CD1c-positive myeloid dendritic cell (primary cell): ENCODE measurements at regions not wholly inside any gene's neighbourhood (a gene's known extent, or its start where the extent isn't known, plus 50 kb on each side); places are given as distances from the start of the nearest gene placed in this dataset.
A peak's percentile ranks its signal among the peaks of the same experiment; 100 is the strongest.

Experiments
- DNase-seq: peaks from one replicate; pipeline ENCODE4 v3.0.0-alpha.2; 2016; ENCODE audit errors: extremely low spot score

- DNase-seq = no peak
Observed at GRCh38 chr2:60294901-60295635, 258.4 kb downstream of the BCL11A start.

GRCh38 chr2:60292242-60292641, 261.2 kb downstream of the BCL11A start:
- DNase-seq = no peak

- DNase-seq = no peak
Observed at GRCh38 chr2:60290509-60290908, 262.9 kb downstream of the BCL11A start.

DNA sequence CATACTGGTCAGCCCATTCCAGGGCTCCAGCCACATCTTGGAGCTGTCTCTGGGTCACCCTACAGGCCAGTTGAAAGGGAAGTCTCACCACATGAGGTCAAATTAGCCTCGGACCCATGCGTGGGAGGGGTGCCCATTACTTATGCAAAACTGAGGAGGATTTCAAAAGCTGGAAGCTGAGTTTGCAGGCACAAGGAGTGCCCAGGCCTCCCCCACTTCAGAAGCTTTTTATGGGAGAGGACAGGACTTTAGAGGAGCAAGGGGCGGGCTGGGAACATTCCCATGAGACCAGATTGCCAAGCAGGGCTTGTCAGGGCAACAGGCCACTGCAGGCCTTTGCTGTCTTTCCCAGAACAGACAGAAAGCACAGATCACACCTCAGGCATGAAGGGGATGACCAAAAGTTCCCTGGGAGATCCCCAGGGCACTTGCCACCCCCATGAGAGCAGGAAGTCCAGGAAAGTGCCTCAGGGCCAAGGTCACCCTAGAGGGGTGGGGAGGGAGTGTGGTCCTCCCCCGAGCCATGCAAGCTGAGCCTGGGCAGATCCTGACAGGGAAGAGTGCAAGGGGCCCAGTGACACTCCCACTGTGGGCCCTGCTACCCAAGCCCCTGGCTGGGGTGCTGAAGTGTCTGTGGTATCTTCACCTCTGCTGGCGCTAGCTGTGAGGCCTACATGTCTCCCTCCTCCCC, 267.7 kb downstream of the BCL11A start:
- DNase-seq = no peak

DNA sequence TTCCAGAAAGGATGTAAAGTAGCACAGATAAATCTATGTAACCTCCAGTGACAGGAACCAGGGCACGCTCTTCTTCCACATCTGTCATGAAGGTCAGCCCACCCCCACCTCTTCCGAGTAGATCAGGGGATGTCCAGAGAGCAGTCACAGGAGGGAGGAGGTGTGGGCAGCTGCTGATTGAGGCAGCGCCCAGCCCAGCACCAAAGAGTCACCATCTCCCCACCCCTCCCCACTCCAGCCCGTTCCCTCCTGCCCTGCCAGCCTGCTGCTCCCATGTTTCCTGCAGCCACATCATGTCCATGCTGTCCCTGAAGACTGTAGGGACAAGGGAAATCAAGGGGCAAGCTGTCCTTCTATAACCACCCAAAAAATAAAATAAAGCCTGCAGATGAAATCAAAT, 269.8 kb downstream of the BCL11A start:
- no peak for DNase-seq

- DNase-seq = no peak
Observed at GRCh38 chr2:60282886-60283285, 270.6 kb downstream of the BCL11A start.

DNA sequence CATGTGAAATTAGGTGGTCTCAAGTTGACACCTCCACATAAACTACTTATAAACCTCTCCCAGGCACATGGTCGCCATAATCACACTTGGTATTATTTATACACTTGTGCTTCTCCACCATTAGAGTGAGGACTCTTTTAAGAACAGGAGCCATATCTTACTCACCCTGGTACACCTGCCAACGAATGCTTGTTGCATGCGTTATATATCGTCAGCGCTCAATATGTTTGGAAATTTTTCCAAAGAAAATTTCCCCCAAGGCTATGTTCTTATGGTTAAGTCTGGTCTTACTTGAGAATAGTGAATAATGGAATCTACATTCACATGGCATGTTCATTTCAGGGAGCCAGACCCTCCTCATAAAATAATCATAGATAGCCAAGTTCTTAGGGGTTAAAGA, 271.7 kb downstream of the BCL11A start:
- DNase-seq = no peak

DNA sequence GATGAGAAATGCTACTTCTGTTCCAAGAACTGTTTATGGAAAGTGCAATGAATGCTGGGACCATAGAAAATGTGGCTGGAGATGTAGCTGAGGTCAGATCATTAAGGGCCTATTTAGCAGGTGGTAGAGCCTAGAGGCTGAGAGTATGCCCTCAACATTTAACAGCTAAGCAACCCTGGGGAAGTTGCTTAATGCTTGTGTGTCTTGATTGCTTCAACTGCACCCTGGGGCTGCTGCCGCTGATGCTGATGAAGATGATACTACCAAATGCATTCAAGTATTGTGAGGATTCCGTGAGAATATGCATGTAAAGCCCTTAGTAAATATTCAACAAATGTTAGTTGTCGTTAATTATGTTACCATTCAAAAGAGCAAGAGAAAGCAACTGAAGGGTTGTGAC, 273.2 kb downstream of the BCL11A start:
- DNase-seq = no peak

- no peak for DNase-seq
Observed at GRCh38 chr2:60278906-60279305, 274.5 kb downstream of the BCL11A start.

DNA sequence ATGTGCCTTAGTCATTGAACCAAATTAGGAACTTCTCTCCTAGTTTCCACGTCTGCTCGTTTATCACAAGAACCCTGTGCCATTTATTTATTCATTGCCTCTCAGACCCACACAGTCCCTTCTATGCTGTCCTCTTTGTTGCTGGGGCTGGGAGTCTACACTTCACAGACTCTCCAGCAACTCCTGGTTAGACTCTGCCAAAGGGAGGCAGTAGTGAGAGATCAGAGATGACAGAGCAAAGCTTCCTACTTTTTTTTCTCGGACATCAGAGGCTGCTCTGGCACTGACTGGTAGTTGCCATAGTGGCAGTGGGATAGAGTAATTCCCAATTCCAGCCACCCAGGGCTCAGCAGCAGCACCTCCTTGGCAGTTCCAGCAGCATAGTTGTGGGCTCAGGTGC, 277.5 kb downstream of the BCL11A start:
- no peak for DNase-seq

DNA sequence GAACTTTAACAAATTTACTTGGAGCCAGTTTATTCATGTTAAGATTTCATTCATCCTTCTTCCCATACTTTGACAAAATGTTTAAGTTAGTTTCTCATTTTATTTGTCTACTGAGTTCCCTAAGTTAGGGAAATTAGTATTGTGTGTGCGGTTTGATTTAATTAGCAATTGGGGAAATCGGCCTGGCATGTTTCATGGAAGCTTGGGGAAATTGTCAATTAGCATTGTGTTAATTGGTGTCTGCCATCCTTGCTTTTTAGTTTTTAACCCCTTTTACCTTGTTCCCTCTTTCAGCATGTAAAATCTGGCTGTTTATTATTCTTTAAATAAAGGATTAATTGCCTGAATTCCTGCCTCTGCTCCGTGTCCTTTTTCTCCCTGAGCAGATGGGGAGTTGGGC, 279.6 kb downstream of the BCL11A start:
- no peak for DNase-seq

DNA sequence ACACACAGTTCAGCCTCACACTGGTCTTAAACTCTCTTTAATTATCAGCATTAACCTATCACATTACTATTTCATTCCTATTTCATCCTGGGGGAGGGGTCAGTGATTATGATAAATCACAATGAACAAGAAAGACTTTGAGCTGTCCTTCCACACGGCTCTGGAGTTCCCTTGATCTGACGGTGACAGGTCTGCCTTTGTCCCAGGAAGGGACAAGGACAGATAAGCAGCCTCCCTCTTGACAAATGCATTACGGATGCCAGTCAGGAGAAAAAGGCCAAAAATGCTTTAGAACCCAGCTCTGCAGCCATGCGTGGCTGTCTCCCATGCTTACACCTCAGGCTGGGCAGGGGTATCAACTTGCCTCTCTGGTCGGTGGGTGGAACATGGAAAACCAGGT, 281.7 kb downstream of the BCL11A start:
- no peak for DNase-seq

GRCh38 chr2:60271131-60271530, 282.3 kb downstream of the BCL11A start:
- DNase-seq = no peak

DNA sequence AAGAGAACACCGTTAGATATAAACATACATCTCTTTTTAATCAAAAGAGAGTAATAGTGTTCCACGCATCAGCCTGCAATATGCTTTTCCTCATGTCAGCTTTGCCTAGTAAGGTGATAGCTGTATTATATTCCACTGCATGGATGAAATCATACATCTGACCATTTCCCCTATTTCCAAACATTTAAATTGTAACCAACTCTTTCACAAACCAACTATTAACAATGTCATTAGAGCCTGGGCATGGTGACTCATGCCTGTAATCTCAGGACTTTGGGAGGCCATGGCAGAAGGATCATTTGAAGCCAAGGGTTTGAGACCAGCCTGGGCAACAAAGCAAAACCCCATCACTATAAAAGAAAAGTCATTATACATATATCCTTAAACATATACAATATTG, 284.8 kb downstream of the BCL11A start:
- no peak for DNase-seq

- DNase-seq = no peak
Observed at GRCh38 chr2:60268032-60268431, 285.4 kb downstream of the BCL11A start.

DNA sequence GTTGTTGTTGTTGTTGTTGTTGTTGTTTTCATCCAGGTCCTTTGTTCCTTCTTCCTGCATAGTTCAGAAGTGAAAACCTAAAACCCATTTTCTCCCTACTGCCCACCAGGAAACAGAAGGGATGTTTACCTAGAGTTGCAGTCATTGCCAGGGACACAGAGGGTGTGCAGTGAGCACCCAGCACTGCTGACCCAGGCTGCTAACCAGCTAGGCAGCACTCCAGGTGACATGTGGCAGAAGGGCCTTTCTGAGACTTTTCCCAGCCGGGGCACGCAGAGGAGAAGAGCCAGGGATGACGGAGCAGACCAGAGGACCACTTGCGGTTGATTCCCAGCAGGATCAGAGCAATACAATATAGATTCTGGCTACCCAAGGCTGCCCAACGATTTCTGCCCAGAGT, 286.3 kb downstream of the BCL11A start:
- no peak for DNase-seq

DNA sequence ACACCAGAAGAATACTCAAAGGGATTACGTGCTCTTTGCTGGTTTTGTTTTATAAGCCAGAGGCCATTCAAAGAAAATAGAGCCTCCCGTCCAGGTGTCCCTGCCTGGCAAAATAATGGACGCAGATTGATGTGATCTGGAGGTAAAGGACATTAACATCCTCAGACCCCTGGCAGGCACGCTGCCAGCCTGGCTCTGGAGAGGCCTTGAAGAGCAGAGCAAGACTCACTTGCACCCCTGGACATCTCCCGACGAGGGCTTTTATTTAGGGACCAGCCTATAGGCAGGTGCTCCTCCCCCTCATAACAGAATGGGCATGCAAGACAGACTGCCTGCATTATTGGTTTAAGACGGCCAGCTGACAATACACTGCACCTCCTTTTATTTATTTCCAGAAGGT, 291.3 kb downstream of the BCL11A start:
- DNase-seq = no peak

- DNase-seq = peak; percentile 29
Observed at GRCh38 chr2:60260639-60261296, 292.7 kb downstream of the BCL11A start.

- DNase-seq = no peak
Observed at GRCh38 chr2:60259781-60260180, 293.7 kb downstream of the BCL11A start.

DNA sequence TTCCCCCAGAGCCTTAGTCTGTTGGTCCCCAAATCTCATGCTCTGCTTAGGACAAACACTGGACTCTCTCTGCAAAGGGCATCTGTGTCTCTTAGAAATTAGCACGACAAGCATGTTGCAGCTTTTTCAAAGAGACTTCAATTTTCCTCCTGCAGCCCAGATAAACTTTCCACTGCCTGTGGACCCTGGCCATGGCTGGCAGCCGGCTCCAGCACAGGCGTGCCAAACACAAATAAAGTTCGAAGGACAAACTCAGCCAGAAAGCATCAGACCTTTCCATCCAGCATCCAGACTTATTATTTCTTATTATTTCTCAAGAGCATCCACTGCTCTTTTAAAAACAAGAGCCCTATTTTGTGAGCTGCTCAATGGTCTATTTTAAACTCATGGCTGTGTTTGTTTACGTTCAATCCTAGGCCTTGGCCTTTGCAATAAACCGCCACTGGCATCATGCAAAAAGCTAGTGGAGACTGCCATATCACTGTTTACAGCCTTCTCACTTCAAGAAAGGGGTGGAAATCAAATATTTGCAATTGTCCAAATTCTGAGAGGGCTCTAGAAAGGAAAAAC, 300.8 kb downstream of the BCL11A start:
- no peak for DNase-seq

DNA sequence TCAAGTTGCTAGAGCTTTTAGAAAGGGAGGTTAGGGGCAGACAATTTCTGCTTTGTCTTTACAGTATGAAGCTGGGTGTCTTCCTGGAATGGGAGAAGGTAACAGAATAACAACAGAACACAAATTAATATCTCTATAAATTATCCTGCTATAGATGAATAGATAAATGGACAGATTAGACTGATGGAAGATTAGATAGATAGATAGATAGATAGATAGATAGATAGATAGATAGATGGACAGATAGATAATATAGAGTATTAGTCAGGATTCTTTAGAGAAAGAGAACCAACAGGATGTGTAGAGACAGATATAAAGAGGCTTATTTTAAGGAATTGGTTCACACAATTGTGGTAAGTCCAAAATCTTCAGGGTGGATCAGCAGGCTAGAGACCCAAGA, 302.2 kb downstream of the BCL11A start:
- DNase-seq = no peak

- no peak for DNase-seq
Observed at GRCh38 chr2:60249879-60250278, 303.6 kb downstream of the BCL11A start.

GRCh38 chr2:60247471-60247870, 306.0 kb downstream of the BCL11A start:
- no peak for DNase-seq
